NCI-H1436 treated with DMSO at 0.1 percent for 48 hours (cell line): ENCODE measurements at regions not wholly inside any gene's neighbourhood (a gene's known extent, or its start where the extent isn't known, plus 50 kb on each side); places are given as distances from the start of the nearest gene placed in this dataset.

ENCODE experiments used
- DNase-seq: peaks from one replicate; lab custom pipeline; 2025; lab: John Stamatoyannopoulos, UW

GRCh38 chr11:11756718-11757117 is 85.1 kb upstream of the USP47 start:
- DNase-seq = no peak

DNA sequence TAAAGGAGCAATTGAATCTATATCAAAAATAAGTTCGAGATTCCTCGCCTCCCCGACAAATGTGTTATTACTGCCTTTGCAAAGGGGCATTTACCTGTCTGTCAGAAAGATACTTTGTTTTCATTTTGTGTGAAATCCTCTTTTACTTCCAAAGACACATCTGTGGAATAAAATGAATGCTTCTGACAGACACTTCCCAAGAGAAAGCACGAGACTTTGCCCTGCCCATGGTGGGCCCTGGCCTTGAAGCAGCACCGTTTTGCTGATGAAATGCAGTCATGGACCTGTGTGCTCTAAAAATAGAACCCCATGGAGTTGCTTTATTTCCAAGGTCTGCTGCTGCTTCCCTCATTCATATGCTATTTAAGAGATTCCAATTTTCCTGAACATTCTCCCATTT is 85.9 kb upstream of the USP47 start:
- DNase-seq = no peak

GRCh38 chr11:11752679-11753078 is 89.1 kb upstream of the USP47 start:
- no peak for DNase-seq

DNA sequence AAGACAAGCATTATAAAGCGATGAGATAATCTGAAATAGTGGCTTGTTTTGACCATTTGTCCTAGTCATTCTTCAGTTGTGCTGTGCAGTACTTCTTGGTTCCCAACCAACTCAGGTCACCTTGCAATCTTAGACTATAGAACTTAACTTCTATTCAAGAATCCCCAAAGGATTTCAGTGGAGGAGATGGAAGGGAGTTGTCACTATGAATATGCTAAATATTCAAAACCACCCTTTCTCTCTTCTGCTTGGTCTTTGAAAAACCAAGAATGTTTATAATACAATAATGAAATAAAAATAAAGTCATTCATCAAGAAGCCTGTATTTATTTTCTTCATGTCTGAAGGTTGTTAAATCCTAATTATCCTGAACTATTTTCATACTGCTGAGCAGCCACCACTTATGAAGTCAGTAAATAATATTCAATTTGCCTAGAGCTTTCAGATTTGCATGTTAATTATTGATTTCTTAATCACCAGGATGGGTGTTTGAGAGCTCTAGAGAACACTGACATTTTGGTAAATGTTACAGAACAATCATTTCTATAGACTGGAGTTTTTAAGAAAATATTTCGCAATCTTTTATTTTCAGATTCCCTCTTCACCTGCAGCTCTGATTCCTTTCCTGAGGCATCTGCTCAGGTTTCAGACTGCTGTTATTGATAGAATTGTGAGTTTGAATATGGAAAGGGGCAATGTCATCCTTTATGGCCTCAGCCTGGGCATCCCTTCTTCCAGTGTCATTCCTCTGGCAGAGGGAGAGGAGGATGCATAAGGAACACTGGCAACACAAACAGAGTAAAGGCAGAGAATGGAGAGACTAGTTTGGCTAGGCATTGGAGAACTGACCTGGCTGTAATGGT is 91.5 kb upstream of the USP47 start:
- no peak for DNase-seq

DNA sequence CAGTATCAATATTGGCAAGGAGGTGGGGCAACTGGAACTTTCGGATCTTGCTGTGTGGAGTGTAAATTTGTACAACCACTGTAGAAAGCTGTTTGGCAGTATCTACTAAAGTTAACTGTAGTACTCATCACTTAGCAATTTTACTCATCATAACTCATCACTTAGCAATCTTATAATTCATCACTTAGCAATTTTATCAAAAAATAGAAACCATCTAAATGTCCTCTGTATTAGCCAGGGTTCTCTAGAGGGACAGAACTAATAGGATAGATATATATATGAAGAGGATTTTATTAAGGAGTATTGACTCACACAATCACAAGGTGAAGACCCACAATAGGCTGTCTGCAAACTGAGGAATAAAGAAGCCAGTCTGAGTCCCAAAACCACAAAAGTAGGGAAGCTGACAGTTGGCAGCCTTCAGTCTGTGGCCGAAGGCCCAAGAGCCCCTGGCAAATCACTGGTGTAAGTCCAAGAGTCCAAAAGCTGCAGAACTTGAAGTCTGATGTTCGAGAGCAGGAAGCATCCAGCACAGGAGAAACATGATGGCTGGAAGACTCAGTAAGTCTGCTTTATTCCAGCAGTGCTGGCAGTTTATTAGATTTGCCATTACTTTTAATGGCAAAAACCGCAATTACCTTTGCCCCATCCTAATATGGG is 92.9 kb upstream of the USP47 start:
- DNase-seq = no peak

DNA sequence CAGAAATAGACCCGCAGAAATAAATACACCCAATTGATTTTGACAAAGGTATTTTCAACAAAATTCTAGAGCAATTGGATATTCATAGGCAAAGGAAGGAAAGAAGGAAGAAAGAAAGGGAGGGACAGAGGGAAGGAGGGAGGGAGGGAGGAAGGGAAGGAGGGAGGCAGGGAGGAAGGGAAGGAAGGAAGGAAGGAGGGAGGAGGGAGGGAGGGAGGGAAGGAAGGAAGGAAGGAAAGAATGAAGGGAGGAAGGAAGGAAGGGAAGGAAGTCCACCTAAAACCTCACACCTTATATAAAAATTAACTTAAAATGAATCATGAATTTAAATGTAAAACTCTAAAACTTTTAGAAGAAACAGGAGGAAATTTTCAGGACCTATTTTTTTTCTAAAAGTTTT is 94.2 kb upstream of the USP47 start:
- no peak for DNase-seq

- no peak for DNase-seq
These were observed 95.3 kb upstream of the USP47 start for GRCh38 chr11:11746449-11746848.

DNA sequence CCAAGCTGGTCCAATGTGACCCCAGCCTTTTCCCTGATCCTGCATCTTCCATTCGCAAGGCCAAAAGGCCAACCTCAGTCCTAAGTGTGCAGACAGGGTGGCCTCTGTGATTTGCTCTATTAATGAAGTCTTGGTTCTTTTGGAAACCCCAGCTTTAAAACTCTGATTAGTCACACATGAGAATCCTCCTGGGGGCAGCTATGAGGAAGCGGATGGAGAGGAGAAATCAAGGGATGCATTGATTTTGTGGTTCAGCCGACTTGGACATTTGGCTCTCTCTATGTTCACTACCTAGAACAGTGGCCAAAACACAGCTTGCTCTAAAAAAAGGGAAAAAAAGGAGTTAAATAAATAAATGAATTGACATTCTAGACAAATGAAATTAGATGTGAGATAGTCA is 98.6 kb upstream of the USP47 start:
- no peak for DNase-seq

- DNase-seq = no peak
These were observed 99.3 kb upstream of the USP47 start for GRCh38 chr11:11742486-11742885.

DNA sequence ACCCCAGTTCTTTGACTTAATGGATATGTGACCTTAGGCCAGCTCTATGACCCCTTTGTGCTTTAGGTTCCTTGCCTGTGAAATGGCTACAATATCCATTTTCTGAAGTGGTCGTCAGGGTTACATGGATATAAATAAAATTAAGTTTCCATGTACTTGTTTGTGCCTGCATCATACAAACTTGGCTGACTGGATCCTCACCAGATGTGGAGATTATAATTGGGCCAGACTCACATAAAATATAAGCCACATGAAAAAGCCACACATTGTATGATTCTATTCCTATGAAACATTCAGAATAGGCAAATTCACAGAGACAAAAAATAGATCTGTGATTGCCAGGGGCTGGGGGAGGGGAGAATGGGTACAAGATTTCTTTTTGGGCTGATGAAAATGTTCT is 100.9 kb upstream of the USP47 start:
- no peak for DNase-seq

DNA sequence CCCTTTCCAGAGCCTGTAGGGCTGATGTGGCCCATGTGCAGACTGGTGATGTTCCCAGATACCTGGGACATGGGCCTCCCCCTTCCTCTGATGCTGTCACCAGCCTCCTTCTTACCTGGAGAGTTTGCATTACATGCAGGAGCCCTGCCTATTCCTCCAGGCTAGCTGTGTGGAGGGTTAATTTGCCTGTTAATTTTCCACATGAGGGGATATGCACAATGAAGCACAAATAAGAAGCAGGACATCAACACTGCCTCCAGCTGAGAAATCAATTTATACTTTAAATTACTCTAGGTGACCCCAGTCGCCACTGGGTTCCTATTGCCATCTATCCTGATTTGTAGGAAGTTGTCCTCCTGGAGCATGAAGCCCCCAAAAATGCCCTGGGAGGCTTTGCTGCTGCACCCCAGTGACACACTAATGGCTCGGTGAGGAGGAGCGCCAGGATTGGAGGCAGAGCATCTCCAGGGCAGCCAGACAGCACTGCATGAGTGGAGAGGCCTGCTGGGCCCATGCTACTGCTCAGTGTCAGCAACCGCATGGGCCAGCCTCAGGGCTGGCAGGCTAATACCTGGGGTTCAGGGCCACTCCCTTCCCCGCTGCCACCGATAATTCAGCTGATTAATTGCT is 101.6 kb upstream of the USP47 start:
- no peak for DNase-seq

DNA sequence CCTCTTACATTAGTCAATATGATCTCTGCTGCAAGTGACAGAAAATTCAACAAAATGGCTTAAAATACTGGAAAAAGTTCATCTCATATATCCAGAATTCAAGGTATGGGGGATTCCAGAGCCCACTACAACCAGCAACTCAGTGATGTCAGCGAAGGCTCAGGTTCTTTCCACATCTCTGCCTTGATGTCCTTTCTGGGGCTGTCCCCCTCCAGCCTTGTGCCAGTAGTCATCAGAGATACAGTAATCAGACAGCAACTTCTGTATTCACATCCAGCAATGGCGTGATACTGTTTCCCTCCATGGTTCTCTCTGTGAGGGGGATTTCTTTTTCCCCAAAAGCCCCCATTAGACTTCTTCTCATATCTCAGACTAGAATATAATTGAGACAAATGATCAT is 103.4 kb upstream of the USP47 start:
- DNase-seq = no peak

DNA sequence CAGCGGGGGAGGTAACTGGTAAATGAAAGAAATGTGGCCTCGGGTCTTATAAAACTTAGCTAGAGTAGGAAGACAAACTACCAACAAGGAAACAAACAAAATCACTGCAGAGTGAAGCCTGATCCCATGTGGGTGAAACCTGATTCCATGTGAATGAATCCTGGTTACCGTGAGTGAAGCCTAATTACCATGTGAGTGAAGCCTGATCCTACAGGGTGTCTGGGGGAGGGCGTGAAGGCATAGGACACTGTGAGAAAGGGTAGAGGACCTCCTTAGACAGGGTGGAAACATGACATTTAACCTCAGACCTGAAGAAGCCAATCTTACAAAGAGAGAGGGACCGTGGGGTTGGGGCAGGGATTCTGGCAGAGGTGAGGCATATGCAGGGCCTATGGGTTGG is 106.2 kb upstream of the USP47 start:
- DNase-seq = peak; percentile 6

GRCh38 chr11:11733246-11733747 is 108.5 kb upstream of the USP47 start:
- no peak for DNase-seq

GRCh38 chr11:11732116-11732515 is 109.7 kb upstream of the USP47 start:
- no peak for DNase-seq

GRCh38 chr11:11731311-11732083 is 109.7 kb upstream of the GALNT18 start:
- peak; percentile 36 for DNase-seq

- DNase-seq = no peak
These were observed 106.6 kb upstream of the GALNT18 start for GRCh38 chr11:11728386-11728785.

DNA sequence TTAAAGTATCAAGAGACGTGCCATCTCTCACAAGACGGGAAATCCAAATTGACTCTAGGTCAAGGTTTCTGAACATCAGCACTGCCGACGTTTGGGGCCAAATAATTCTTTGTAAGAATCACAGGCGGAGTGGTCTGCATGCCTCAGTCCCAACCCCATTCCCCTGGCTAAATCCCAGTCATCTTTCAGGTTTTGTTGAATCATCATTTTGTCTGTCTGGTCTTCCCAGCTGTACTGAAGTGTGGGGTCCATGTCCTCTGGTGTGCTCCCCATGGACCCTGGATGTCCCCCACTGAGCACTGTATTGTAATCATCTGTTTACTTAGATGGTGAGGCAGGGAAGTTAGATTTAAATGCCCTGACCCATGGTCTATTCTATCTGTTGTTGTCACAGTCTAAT is 103.6 kb upstream of the GALNT18 start:
- DNase-seq = no peak

- no peak for DNase-seq
These were observed 103.2 kb upstream of the GALNT18 start for GRCh38 chr11:11724994-11725393.

- DNase-seq = no peak
These were observed 101.1 kb upstream of the GALNT18 start for GRCh38 chr11:11722861-11723260.

GRCh38 chr11:11722246-11722645 is 100.4 kb upstream of the GALNT18 start:
- DNase-seq = no peak

DNA sequence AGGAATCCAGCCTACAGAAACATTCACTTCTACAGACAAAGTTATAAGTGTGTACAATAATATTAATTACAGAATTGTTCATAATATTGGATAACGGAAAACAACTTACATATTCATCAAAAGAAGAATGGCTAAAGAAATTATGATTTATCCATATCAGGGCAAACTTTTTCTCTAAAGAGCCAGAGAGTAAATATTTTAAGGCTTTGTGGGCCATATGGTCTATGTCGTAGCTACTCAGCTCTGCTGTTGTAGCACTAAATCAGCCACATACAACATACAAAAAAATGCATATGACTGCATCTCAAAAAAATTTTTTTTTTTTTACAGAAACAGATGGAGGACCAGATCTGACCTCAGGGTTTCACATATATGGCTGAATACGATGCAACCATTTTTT is 96.7 kb upstream of the GALNT18 start:
- no peak for DNase-seq
